BLaER1 treated with 17β-estradiol and CSF1 and Interleukin-3, amounts not matched to agents 10 nM and 100 nM (cell line): ENCODE measurements at regions not wholly inside any gene's neighbourhood (a gene's known extent, or its start where the extent isn't known, plus 50 kb on each side); places are given as distances from the start of the nearest gene placed in this dataset.

Experiments used
- H3K27ac ChIP-seq, 11 experiments: shearing (Covaris generic); formaldehyde crosslinking; 2 replicates each; pipeline ENCODE4 v1.8.1; 2022
- H3K27me3 ChIP-seq, 11 experiments: shearing (Covaris generic); formaldehyde crosslinking; 2 replicates each; pipeline ENCODE4 v1.8.1; 2022
- H3K36me3 ChIP-seq, 11 experiments: shearing (Covaris generic); formaldehyde crosslinking; 2 replicates each; pipeline ENCODE4 v1.8.1; 2022
- H3K4me1 ChIP-seq, 10 experiments: shearing (Covaris generic); formaldehyde crosslinking; 2 replicates each; pipeline ENCODE4 v1.8.1; 2022
- H3K4me2 ChIP-seq, 11 experiments: shearing (Covaris generic); formaldehyde crosslinking; 2 replicates each; pipeline ENCODE4 v1.8.1; 2022
- H3K4me3 ChIP-seq, 10 experiments: shearing (Covaris generic); formaldehyde crosslinking; 2 replicates each; pipeline ENCODE4 v1.8.1; 2022
- H3K9ac ChIP-seq, 11 experiments: shearing (Covaris generic); formaldehyde crosslinking; 2 replicates each; pipeline ENCODE4 v1.8.1; 2022
- H3K9me3 ChIP-seq, 11 experiments: shearing (Covaris generic); formaldehyde crosslinking; replicated peaks in 1 of 11; 2 replicates each; pipeline ENCODE4 v1.8.1; 2022
- H4K20me1 ChIP-seq, 11 experiments: shearing (Covaris generic); formaldehyde crosslinking; 2 replicates each; pipeline ENCODE4 v1.8.1; 2022
- Cebpa-rat ChIP-seq, 11 experiments: shearing (Covaris generic); IDR thresholded peaks; 2 replicates each; pipeline ENCODE4 v1.8.1; 2022

- Histone ChIP-seq H4K20me1 (no peaks in the 10 kb centered on the region), H3K27ac (no peak overlapping the region), H3K27me3 (no peaks in the 10 kb centered on the region), H3K4me1 (no peaks in the 10 kb centered on the region), H3K4me2 (no peak overlapping the region), H3K9ac (no peak overlapping the region), H3K36me3 (no peaks in the 10 kb centered on the region), H3K9me3 (peaks cover 0 to 6% (median 0%) of the 10 kb centered on the region in 11 experiments; a peak in 2 of 22 replicates), H3K4me3 (no peak overlapping the region)
- TF ChIP-seq Cebpa-rat (IDR thresholded peaks at IDR 0.05): no peak
Measured at GRCh38 chr9:93826209-93826608, 128.9 kb downstream of the BARX1 start.

GRCh38 chr9:93825348-93826115 lies 129.6 kb downstream of the BARX1 start:
- H4K20me1 ChIP-seq: no peaks in the 10 kb centered on the region
- no peaks in the 10 kb centered on the region for H3K36me3 ChIP-seq
- peaks cover 0 to 6% (median 0%) of the 10 kb centered on the region in 11 experiments; a peak in 2 of 22 replicates for H3K9me3 ChIP-seq
- TF ChIP-seq Cebpa-rat (IDR thresholded peaks at IDR 0.05): no peak
- H3K27me3 ChIP-seq: no peaks in the 10 kb centered on the region
- H3K4me2 ChIP-seq: no peak overlapping the region
- no peak overlapping the region for H3K9ac ChIP-seq
- no peaks in the 10 kb centered on the region for H3K4me1 ChIP-seq
- no peak overlapping the region for H3K4me3 ChIP-seq
- no peak overlapping the region for H3K27ac ChIP-seq

DNA sequence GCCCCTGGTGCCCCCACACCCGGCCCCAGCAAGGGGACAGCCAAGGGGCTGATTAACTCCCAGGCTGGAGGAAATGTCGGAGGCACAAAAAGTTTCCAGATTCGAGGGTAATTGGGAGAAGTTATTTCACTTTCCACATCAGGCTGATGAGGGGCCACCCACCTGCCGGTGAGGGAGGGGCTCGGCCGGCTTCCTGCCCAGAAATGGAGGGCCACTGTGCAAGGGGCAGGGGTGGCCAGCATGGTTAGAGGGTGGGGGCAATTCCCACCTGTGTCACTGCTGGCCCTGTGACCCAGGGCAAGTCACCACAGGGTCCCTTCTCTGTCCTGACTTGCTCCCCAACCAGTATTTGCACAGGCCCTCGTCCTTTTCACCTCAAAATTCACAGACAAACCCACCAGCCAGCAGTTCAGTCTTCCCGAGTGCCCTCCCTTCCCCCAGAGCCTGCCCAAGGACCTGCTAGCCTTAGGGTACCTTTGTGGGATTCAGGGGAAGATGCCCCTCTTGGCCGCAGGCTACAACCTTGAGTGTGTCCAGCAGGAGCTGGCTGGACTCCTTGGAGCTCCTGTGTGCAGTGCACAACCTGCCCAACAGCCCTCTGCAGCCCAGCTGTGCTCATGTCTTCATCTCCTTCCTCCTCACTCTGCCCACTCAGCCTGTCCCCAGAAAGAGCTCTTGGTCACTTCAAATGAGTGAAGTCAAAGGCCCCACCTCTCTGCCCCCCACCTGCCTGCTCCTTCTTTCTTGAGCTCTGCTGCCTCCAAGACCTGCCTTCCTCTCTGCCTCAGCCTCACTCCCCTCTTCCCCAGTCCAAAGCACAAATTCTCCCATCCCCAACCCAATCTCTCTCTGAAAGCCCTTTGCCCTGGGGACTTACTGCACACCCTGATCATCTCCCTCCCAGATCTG lies 130.5 kb downstream of the BARX1 start:
- TF ChIP-seq Cebpa-rat (IDR thresholded peaks at IDR 0.05): no peak
- Histone ChIP-seq H3K4me1 (no peaks in the 10 kb centered on the region; a peak in 1 of 20 replicates), H3K9ac (no peak overlapping the region), H3K4me2 (no peak overlapping the region), H3K27ac (no peak overlapping the region), H3K4me3 (no peak overlapping the region), H3K27me3 (no peaks in the 10 kb centered on the region), H3K36me3 (no peaks in the 10 kb centered on the region), H3K9me3 (peaks cover 0 to 8% (median 0%) of the 10 kb centered on the region in 11 experiments; a peak in 2 of 22 replicates), H4K20me1 (no peaks in the 10 kb centered on the region)

GRCh38 chr9:93823245-93824072 lies 131.7 kb downstream of the BARX1 start:
- Histone ChIP-seq H3K36me3 (no peaks in the 10 kb centered on the region), H3K4me2 (no peak overlapping the region), H3K4me3 (no peak overlapping the region), H4K20me1 (no peaks in the 10 kb centered on the region), H3K27me3 (no peaks in the 10 kb centered on the region), H3K9ac (no peak overlapping the region), H3K9me3 (peaks cover 0 to 20% (median 7%) of the 10 kb centered on the region in 11 experiments; a peak in 9 of 22 replicates), H3K27ac (no peak overlapping the region), H3K4me1 (no peaks in the 10 kb centered on the region; a peak in 1 of 20 replicates)
- no peak for TF ChIP-seq Cebpa-rat (IDR thresholded peaks at IDR 0.05)

DNA sequence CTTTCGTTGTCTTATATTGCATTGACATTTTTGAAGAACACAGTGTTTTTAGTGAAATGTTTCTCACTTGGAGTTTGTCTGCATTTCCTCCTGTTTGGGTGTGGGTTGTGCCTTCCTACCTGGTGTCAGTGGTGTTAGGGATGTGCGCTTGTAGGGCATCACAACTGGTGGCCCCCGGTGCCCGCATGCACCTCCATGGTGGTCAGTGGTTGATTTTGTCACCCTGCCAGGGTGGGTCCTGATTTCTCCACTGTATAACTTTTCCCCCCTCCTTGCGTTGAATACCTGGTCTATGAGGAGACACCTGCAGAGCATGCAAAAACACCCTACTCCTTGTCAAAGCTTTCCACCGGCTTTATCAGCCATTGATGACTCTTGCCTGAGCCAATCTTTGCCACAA lies 132.9 kb downstream of the BARX1 start:
- H3K36me3 ChIP-seq: no peaks in the 10 kb centered on the region
- H3K9ac ChIP-seq: no peak overlapping the region
- no peak overlapping the region for H3K4me3 ChIP-seq
- H3K4me2 ChIP-seq: no peak overlapping the region
- no peak overlapping the region for H3K27ac ChIP-seq
- peaks cover 0 to 22% (median 7%) of the 10 kb centered on the region in 11 experiments; a peak in 9 of 22 replicates for H3K9me3 ChIP-seq
- no peaks in the 10 kb centered on the region for H3K27me3 ChIP-seq
- H4K20me1 ChIP-seq: no peaks in the 10 kb centered on the region
- no peak for TF ChIP-seq Cebpa-rat (IDR thresholded peaks at IDR 0.05)
- no peaks in the 10 kb centered on the region; a peak in 1 of 20 replicates for H3K4me1 ChIP-seq

GRCh38 chr9:93821307-93821703 lies 133.8 kb downstream of the BARX1 start:
- Histone ChIP-seq H3K9ac (no peak overlapping the region), H3K4me1 (no peaks in the 10 kb centered on the region; a peak in 1 of 20 replicates), H3K9me3 (peaks cover 0 to 22% (median 7%) of the 10 kb centered on the region in 11 experiments; a peak in 9 of 22 replicates), H3K4me2 (no peak overlapping the region), H4K20me1 (no peaks in the 10 kb centered on the region), H3K36me3 (no peaks in the 10 kb centered on the region), H3K27me3 (no peaks in the 10 kb centered on the region), H3K4me3 (no peak overlapping the region), H3K27ac (no peak overlapping the region)
- TF ChIP-seq Cebpa-rat (IDR thresholded peaks at IDR 0.05): no peak

DNA sequence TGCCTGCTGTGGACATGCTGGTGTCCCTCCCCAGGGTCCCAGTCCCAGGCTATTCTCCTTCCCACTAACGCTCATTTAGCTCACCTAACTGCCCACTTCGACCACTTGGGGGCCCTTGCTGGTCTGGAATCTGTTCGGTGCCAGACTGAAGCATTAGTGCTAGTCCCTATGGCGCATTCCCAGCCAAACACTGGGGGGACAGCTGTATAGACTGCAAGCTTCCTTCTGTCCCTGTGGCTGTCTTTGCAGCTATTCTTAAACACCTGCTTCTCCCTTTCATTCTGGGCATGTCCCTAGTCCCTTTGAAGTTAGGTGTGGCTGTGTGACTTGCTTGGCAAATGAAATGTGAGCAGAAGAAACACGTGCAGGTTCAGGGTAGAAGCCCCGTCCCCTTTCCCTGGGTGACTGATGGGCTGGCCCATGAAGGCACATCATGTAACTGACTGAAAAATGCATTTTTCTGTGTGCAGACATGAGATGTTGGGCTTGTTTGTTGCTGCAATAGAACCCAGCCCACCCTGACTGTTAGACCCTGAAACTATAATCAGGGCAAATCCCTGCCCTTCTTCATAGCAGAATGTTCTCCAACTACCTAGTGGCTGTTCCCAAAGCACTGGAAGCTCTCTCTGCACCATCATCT lies 134.4 kb downstream of the BARX1 start:
- H3K27me3 ChIP-seq: no peaks in the 10 kb centered on the region
- H3K36me3 ChIP-seq: no peaks in the 10 kb centered on the region
- no peaks in the 10 kb centered on the region for H4K20me1 ChIP-seq
- no peak overlapping the region for H3K4me2 ChIP-seq
- no peak overlapping the region for H3K9ac ChIP-seq
- H3K4me1 ChIP-seq: no peaks in the 10 kb centered on the region; a peak in 1 of 20 replicates
- TF ChIP-seq Cebpa-rat (IDR thresholded peaks at IDR 0.05): no peak
- no peak overlapping the region for H3K4me3 ChIP-seq
- H3K9me3 ChIP-seq: peaks cover 0 to 22% (median 7%) of the 10 kb centered on the region in 11 experiments; a peak in 9 of 22 replicates
- no peak overlapping the region for H3K27ac ChIP-seq

GRCh38 chr9:93819905-93820304 lies 135.2 kb downstream of the BARX1 start:
- no peak overlapping the region for H3K4me3 ChIP-seq
- no peaks in the 10 kb centered on the region; a peak in 1 of 20 replicates for H3K4me1 ChIP-seq
- no peaks in the 10 kb centered on the region for H3K27me3 ChIP-seq
- H4K20me1 ChIP-seq: no peaks in the 10 kb centered on the region
- no peak for TF ChIP-seq Cebpa-rat (IDR thresholded peaks at IDR 0.05)
- H3K9ac ChIP-seq: no peak overlapping the region
- H3K36me3 ChIP-seq: no peaks in the 10 kb centered on the region
- H3K9me3 ChIP-seq: peaks cover 0 to 22% (median 7%) of the 10 kb centered on the region in 11 experiments; a peak in 9 of 22 replicates
- H3K27ac ChIP-seq: no peak overlapping the region
- H3K4me2 ChIP-seq: no peak overlapping the region
